ENCODE measurements at regions not wholly inside any gene's neighbourhood (a gene's known extent, or its start where the extent isn't known, plus 50 kb on each side); places are given as distances from the start of the nearest gene placed in this dataset.

DNA sequence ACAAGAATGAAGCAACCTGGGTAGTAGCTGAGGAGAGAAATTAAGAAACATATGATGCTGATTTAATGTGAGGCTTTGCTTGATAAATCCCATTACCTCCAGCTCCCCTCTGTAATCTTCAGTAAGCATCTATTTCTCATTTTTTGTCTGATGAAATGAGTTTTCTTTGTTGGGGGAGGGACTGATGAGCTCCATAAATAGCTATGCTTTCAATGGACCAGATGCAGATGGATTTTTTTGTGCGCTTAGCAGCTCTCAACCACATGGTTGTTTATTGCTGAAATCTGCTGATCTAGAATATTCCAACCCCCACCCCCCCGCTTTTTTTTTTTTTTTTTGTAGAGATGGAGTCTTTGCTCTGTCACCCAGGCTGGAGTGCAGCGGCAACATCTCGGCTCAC is 1082.0 kb downstream of the RAPGEF2 start (continued):
- TF ChIP-seq, protein P1, sequence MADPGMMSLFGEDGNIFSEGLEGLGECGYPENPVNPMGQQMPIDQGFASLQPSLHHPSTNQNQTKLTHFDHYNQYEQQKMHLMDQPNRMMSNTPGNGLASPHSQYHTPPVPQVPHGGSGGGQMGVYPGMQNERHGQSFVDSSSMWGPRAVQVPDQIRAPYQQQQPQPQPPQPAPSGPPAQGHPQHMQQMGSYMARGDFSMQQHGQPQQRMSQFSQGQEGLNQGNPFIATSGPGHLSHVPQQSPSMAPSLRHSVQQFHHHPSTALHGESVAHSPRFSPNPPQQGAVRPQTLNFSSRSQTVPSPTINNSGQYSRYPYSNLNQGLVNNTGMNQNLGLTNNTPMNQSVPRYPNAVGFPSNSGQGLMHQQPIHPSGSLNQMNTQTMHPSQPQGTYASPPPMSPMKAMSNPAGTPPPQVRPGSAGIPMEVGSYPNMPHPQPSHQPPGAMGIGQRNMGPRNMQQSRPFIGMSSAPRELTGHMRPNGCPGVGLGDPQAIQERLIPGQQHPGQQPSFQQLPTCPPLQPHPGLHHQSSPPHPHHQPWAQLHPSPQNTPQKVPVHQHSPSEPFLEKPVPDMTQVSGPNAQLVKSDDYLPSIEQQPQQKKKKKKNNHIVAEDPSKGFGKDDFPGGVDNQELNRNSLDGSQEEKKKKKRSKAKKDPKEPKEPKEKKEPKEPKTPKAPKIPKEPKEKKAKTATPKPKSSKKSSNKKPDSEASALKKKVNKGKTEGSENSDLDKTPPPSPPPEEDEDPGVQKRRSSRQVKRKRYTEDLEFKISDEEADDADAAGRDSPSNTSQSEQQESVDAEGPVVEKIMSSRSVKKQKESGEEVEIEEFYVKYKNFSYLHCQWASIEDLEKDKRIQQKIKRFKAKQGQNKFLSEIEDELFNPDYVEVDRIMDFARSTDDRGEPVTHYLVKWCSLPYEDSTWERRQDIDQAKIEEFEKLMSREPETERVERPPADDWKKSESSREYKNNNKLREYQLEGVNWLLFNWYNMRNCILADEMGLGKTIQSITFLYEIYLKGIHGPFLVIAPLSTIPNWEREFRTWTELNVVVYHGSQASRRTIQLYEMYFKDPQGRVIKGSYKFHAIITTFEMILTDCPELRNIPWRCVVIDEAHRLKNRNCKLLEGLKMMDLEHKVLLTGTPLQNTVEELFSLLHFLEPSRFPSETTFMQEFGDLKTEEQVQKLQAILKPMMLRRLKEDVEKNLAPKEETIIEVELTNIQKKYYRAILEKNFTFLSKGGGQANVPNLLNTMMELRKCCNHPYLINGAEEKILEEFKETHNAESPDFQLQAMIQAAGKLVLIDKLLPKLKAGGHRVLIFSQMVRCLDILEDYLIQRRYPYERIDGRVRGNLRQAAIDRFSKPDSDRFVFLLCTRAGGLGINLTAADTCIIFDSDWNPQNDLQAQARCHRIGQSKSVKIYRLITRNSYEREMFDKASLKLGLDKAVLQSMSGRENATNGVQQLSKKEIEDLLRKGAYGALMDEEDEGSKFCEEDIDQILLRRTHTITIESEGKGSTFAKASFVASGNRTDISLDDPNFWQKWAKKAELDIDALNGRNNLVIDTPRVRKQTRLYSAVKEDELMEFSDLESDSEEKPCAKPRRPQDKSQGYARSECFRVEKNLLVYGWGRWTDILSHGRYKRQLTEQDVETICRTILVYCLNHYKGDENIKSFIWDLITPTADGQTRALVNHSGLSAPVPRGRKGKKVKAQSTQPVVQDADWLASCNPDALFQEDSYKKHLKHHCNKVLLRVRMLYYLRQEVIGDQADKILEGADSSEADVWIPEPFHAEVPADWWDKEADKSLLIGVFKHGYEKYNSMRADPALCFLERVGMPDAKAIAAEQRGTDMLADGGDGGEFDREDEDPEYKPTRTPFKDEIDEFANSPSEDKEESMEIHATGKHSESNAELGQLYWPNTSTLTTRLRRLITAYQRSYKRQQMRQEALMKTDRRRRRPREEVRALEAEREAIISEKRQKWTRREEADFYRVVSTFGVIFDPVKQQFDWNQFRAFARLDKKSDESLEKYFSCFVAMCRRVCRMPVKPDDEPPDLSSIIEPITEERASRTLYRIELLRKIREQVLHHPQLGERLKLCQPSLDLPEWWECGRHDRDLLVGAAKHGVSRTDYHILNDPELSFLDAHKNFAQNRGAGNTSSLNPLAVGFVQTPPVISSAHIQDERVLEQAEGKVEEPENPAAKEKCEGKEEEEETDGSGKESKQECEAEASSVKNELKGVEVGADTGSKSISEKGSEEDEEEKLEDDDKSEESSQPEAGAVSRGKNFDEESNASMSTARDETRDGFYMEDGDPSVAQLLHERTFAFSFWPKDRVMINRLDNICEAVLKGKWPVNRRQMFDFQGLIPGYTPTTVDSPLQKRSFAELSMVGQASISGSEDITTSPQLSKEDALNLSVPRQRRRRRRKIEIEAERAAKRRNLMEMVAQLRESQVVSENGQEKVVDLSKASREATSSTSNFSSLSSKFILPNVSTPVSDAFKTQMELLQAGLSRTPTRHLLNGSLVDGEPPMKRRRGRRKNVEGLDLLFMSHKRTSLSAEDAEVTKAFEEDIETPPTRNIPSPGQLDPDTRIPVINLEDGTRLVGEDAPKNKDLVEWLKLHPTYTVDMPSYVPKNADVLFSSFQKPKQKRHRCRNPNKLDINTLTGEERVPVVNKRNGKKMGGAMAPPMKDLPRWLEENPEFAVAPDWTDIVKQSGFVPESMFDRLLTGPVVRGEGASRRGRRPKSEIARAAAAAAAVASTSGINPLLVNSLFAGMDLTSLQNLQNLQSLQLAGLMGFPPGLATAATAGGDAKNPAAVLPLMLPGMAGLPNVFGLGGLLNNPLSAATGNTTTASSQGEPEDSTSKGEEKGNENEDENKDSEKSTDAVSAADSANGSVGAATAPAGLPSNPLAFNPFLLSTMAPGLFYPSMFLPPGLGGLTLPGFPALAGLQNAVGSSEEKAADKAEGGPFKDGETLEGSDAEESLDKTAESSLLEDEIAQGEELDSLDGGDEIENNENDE (IDR thresholded peaks at IDR 0.05; ENCODE audit: insufficient replicate concordance, low read length): no peak
- TF ChIP-seq TEAD4 (IDR thresholded peaks at IDR 0.05; ENCODE audit: low read depth, low read length): no peak

Measured in H1 (cell line).